Stimulated activated naive CD8-positive, alpha-beta T cell treated with anti-CD3 and anti-CD28 coated beads, Interleukin-15, amount 100 ng/mL, for 72 hours (primary cell): ENCODE measurements at regions not wholly inside any gene's neighbourhood (a gene's known extent, or its start where the extent isn't known, plus 50 kb on each side); places are given as distances from the start of the nearest gene placed in this dataset.
A peak's percentile ranks its signal among the peaks of the same experiment; 100 is the strongest.

Source experiments
- ATAC-seq: fragments of 150-1000 bp; cut with Tn5 transposase; 2 replicates; pipeline ENCODE4 v1.10.0; 2021; ENCODE audit warnings: mild to moderate bottlenecking, moderate library complexity
- DNase-seq, 2 donors: peaks; one replicate each; pipeline ENCODE4 v3.0.0; 2021 to 2022
- H3K27ac Mint-ChIP-seq, 2 donors: one replicate each; pipeline ENCODE4 v1.8.0; 2022; ENCODE audit warnings: mild to moderate bottlenecking in 2 of 2, mixed read lengths in 2 of 2, moderate library complexity in 2 of 2
- H3K27me3 Mint-ChIP-seq: one replicate; pipeline ENCODE4 v1.8.0; 2022; ENCODE audit warnings: mixed read lengths
- H3K4me1 Mint-ChIP-seq: one replicate; pipeline ENCODE4 v1.8.0; 2022; ENCODE audit warnings: mild to moderate bottlenecking, mixed read lengths
- H3K4me3 Mint-ChIP-seq, 2 donors: one replicate each; pipeline ENCODE4 v1.8.0; 2022; ENCODE audit warnings: mild to moderate bottlenecking in 2 of 2, mixed read lengths in 2 of 2, moderate library complexity in 1 of 2
- H3K9me3 Mint-ChIP-seq, 2 donors: one replicate each; pipeline ENCODE4 v1.8.0; 2022; ENCODE audit warnings: mixed read lengths in 2 of 2

GRCh38 chrX:140848800-140849199 is 139.2 kb downstream of the LINC00632 start:
- ATAC-seq (no peak), DNase-seq (no peak)
- no peaks in the 10 kb centered on the region for H3K27me3 Mint-ChIP-seq
- H3K4me1 Mint-ChIP-seq: no peaks in the 10 kb centered on the region
- H3K9me3 Mint-ChIP-seq: no peaks in the 10 kb centered on the region
- no peak overlapping the region for H3K27ac Mint-ChIP-seq
- H3K4me3 Mint-ChIP-seq: no peak overlapping the region

- DNase-seq (no peak), ATAC-seq (no peak)
- H3K4me1 Mint-ChIP-seq: no peaks in the 10 kb centered on the region
- no peak overlapping the region for H3K27ac Mint-ChIP-seq
- H3K4me3 Mint-ChIP-seq: no peak overlapping the region
- H3K9me3 Mint-ChIP-seq: no peaks in the 10 kb centered on the region
- H3K27me3 Mint-ChIP-seq: no peaks in the 10 kb centered on the region
Observed at GRCh38 chrX:140860718-140861117, 141.7 kb upstream of the SPANXB1 start.

GRCh38 chrX:140866446-140866845 is 135.9 kb upstream of the SPANXB1 start:
- Mint-ChIP-seq H3K27me3 (no peaks in the 10 kb centered on the region), H3K4me3 (no peak overlapping the region), H3K27ac (no peak overlapping the region), H3K9me3 (no peaks in the 10 kb centered on the region), H3K4me1 (no peaks in the 10 kb centered on the region)
- ATAC-seq: no peak
- no peak for DNase-seq

- no peaks in the 10 kb centered on the region for H3K9me3 Mint-ChIP-seq
- no peaks in the 10 kb centered on the region for H3K27me3 Mint-ChIP-seq
- DNase-seq (no peak), ATAC-seq (no peak)
- peaks cover 3% of the 10 kb centered on the region for H3K4me1 Mint-ChIP-seq
- H3K4me3 Mint-ChIP-seq: no peak overlapping the region
- no peak overlapping the region for H3K27ac Mint-ChIP-seq
Observed at GRCh38 chrX:140912606-140913005, 89.8 kb upstream of the SPANXB1 start.

- ATAC-seq: no peak
Observed at GRCh38 chrX:140913802-140914501, 88.4 kb upstream of the SPANXB1 start.

GRCh38 chrX:140916872-140917271 is 85.5 kb upstream of the SPANXB1 start:
- peak; percentile 70 for ATAC-seq
- no peak overlapping the region for H3K27ac Mint-ChIP-seq

More at GRCh38 chrX:140913802-140914501, 88.4 kb upstream of the SPANXB1 start:
- Mint-ChIP-seq H3K27me3 (no peaks in the 10 kb centered on the region), H3K27ac (no peak overlapping the region), H3K9me3 (no peaks in the 10 kb centered on the region), H3K4me1 (peaks cover 10% of the 10 kb centered on the region), H3K4me3 (no peak overlapping the region)
- DNase-seq: no peak

GRCh38 chrX:140917354-140918115 is 84.9 kb upstream of the SPANXB1 start:
- no peak for DNase-seq
- peaks cover 10% of the 10 kb centered on the region for H3K4me1 Mint-ChIP-seq
- no peaks in the 10 kb centered on the region for H3K27me3 Mint-ChIP-seq
- peak; percentile 80 for ATAC-seq
- no peaks in the 10 kb centered on the region for H3K9me3 Mint-ChIP-seq
- H3K27ac Mint-ChIP-seq: peak overlapping the region; percentile 29 to 85
- peak overlapping the region; percentile 37 to 54 for H3K4me3 Mint-ChIP-seq

More at GRCh38 chrX:140916872-140917271, 85.5 kb upstream of the SPANXB1 start:
- H3K4me3 Mint-ChIP-seq: no peak overlapping the region
- H3K27me3 Mint-ChIP-seq: no peaks in the 10 kb centered on the region
- H3K9me3 Mint-ChIP-seq: no peaks in the 10 kb centered on the region
- peaks cover 10% of the 10 kb centered on the region for H3K4me1 Mint-ChIP-seq
- no peak for DNase-seq

GRCh38 chrX:140918398-140919038 is 83.9 kb upstream of the SPANXB1 start:
- Mint-ChIP-seq H3K27me3 (no peaks in the 10 kb centered on the region), H3K27ac (peak overlapping the region in 1 of 2 donors; percentile 7), H3K4me3 (no peak overlapping the region), H3K4me1 (peaks cover 10% of the 10 kb centered on the region), H3K9me3 (no peaks in the 10 kb centered on the region)
- peak; percentile 14 to 39 for DNase-seq
- ATAC-seq: peak; percentile 72

GRCh38 chrX:140920416-140920815 is 82.0 kb upstream of the SPANXB1 start:
- H3K27me3 Mint-ChIP-seq: no peaks in the 10 kb centered on the region
- DNase-seq (no peak), ATAC-seq (no peak)
- H3K4me3 Mint-ChIP-seq: no peak overlapping the region
- H3K9me3 Mint-ChIP-seq: no peaks in the 10 kb centered on the region
- peaks cover 10% of the 10 kb centered on the region for H3K4me1 Mint-ChIP-seq
- H3K27ac Mint-ChIP-seq: peak overlapping the region in 1 of 2 donors; percentile 78

- no peak overlapping the region for H3K4me3 Mint-ChIP-seq
- no peaks in the 10 kb centered on the region for H3K9me3 Mint-ChIP-seq
- no peaks in the 10 kb centered on the region for H3K27me3 Mint-ChIP-seq
- no peak overlapping the region for H3K27ac Mint-ChIP-seq
- H3K4me1 Mint-ChIP-seq: peaks cover 2% of the 10 kb centered on the region
- DNase-seq: no peak
- no peak for ATAC-seq
Observed at GRCh38 chrX:140923118-140923517, 79.3 kb upstream of the SPANXB1 start.

GRCh38 chrX:140928739-140929138 is 73.7 kb upstream of the SPANXB1 start:
- H3K27ac Mint-ChIP-seq: no peak overlapping the region
- no peaks in the 10 kb centered on the region for H3K27me3 Mint-ChIP-seq
- ATAC-seq (no peak), DNase-seq (no peak)
- H3K4me1 Mint-ChIP-seq: no peaks in the 10 kb centered on the region
- H3K4me3 Mint-ChIP-seq: no peak overlapping the region
- H3K9me3 Mint-ChIP-seq: no peaks in the 10 kb centered on the region

GRCh38 chrX:140933016-140933415 is 69.4 kb upstream of the SPANXB1 start:
- H3K4me3 Mint-ChIP-seq: no peak overlapping the region
- no peak for DNase-seq
- H3K4me1 Mint-ChIP-seq: no peaks in the 10 kb centered on the region
- ATAC-seq: no peak
- no peaks in the 10 kb centered on the region for H3K9me3 Mint-ChIP-seq
- H3K27me3 Mint-ChIP-seq: no peaks in the 10 kb centered on the region
- H3K27ac Mint-ChIP-seq: no peak overlapping the region

- H3K27me3 Mint-ChIP-seq: no peaks in the 10 kb centered on the region
- ATAC-seq: no peak
- DNase-seq: no peak
- H3K9me3 Mint-ChIP-seq: no peaks in the 10 kb centered on the region
- no peak overlapping the region for H3K27ac Mint-ChIP-seq
- H3K4me1 Mint-ChIP-seq: no peaks in the 10 kb centered on the region
- no peak overlapping the region for H3K4me3 Mint-ChIP-seq
Observed at GRCh38 chrX:140933874-140934655, 68.3 kb upstream of the SPANXB1 start.

- no peaks in the 10 kb centered on the region for H3K27me3 Mint-ChIP-seq
- H3K4me1 Mint-ChIP-seq: no peaks in the 10 kb centered on the region
- H3K9me3 Mint-ChIP-seq: peaks cover 0 to 5% of the 10 kb centered on the region in 2 donors
- ATAC-seq (no peak), DNase-seq (no peak)
- no peak overlapping the region for H3K27ac Mint-ChIP-seq
- H3K4me3 Mint-ChIP-seq: no peak overlapping the region
Observed at GRCh38 chrX:140943513-140943912, 58.9 kb upstream of the SPANXB1 start.

- Mint-ChIP-seq H3K27me3 (no peaks in the 10 kb centered on the region), H3K9me3 (peaks cover 0 to 5% of the 10 kb centered on the region in 2 donors), H3K4me1 (no peaks in the 10 kb centered on the region), H3K27ac (no peak overlapping the region), H3K4me3 (no peak overlapping the region)
- ATAC-seq (no peak), DNase-seq (no peak)
Observed at GRCh38 chrX:140944710-140945109, 57.7 kb upstream of the SPANXB1 start.
